SK-N-SH (cell line): ENCODE measurements at regions not wholly inside any gene's neighbourhood (a gene's known extent, or its start where the extent isn't known, plus 50 kb on each side); places are given as distances from the start of the nearest gene placed in this dataset.

Experiments
- CTCF ChIA-PET: fragments of 300-600, 350-600 bp; formaldehyde crosslinking; extraction: SDS; loops from one replicate; lab custom pipeline; 2021; lab: Yijun Ruan, JAX
- POLR2A ChIA-PET: fragments of 350-600 bp; sonication (Branson Sonifier 250); formaldehyde crosslinking; extraction: SDS; loops from one replicate; lab custom pipeline; 2020; ENCODE audit warnings: antibody characterized with exemption, inconsistent platforms; lab: Yijun Ruan, JAX
- DNase-seq: peaks from one replicate; pipeline ENCODE4 v3.0.0; 2012
- H2AFZ ChIP-seq: fragments of 200-600 bp; sonication (generic); 2 replicates; pipeline ENCODE4 v1.8.1; 2016; ENCODE audit warnings: antibody characterized with exemption, mild to moderate bottlenecking, low read depth
- H3F3A ChIP-seq: fragments of 200-600 bp; sonication (generic); replicated peaks from 2 replicates; pipeline ENCODE3; 2016; ENCODE audit warnings: antibody characterized with exemption, mild to moderate bottlenecking; ENCODE audit not compliant: insufficient read depth
- H3K27ac ChIP-seq, 2 experiments: fragments of 200-500 bp in 1 of 2; fragments of 200-600 bp in 1 of 2; sonication (Bioruptor generic) in 1 of 2; sonication (generic), shearing (Covaris generic) in 1 of 2; 2 replicates each; pipeline versions ENCODE4 v1.5.1 to v1.6.1; 2014 to 2016; ENCODE audit warnings: low read depth in 2 of 2, inconsistent platforms in 1 of 2, low read length in 1 of 2, mild to moderate bottlenecking in 1 of 2, mixed read lengths in 1 of 2
- H3K27me3 ChIP-seq: fragments of 200-600 bp; sonication (generic), shearing (Covaris generic); 2 replicates; pipeline ENCODE4 v1.6.1; 2016; ENCODE audit warnings: mixed run types; ENCODE audit not compliant: insufficient read depth
- H3K36me3 ChIP-seq, 2 experiments: fragments of 200-500 bp in 1 of 2; fragments of 200-600 bp in 1 of 2; sonication (Bioruptor generic) in 1 of 2; sonication (generic) in 1 of 2; replicated peaks in 1 of 2; 2 replicates each; pipeline versions ENCODE3 to v1.5.1; 2014 to 2016; ENCODE audit warnings: low read length in 1 of 2, mild to moderate bottlenecking in 1 of 2; ENCODE audit not compliant: insufficient read depth in 2 of 2, control insufficient read depth in 1 of 2
- H3K4me1 ChIP-seq, 2 experiments: fragments of 200-500 bp in 1 of 2; fragments of 200-600 bp in 1 of 2; sonication (Bioruptor generic) in 1 of 2; sonication (generic), shearing (Covaris generic) in 1 of 2; 2 replicates each; pipeline versions ENCODE4 v1.5.1 to v1.6.1; 2014 to 2016; ENCODE audit warnings: low read depth in 1 of 2, low read length in 1 of 2, mixed run types in 1 of 2; ENCODE audit not compliant: insufficient read depth in 2 of 2, control insufficient read depth in 1 of 2
- H3K4me2 ChIP-seq: fragments of 200-600 bp; sonication (generic), shearing (Covaris generic); 2 replicates; pipeline ENCODE4 v1.6.1; 2017; ENCODE audit warnings: mixed run types
- H3K4me3 ChIP-seq, 2 experiments: fragments of 200-500 bp in 1 of 2; fragments of 200-600 bp in 1 of 2; sonication (Bioruptor generic) in 1 of 2; sonication (generic), shearing (Covaris generic) in 1 of 2; 2 replicates each; pipeline versions ENCODE4 v1.5.1 to v1.8.1; 2014 to 2016; ENCODE audit warnings: low read depth in 2 of 2, inconsistent platforms in 1 of 2, low read length in 1 of 2, mild to moderate bottlenecking in 1 of 2, mixed read lengths in 1 of 2, moderate library complexity in 1 of 2
- H3K79me2 ChIP-seq: fragments of 200-600 bp; sonication (generic); 2 replicates; pipeline ENCODE4 v1.8.1; 2017; ENCODE audit warnings: mild to moderate bottlenecking; ENCODE audit not compliant: insufficient read depth
- H3K9ac ChIP-seq: fragments of 200-600 bp; sonication (generic); 2 replicates; pipeline ENCODE4 v1.6.1; 2017; ENCODE audit warnings: mixed run types
- H3K9me2 ChIP-seq: fragments of 200-600 bp; sonication (generic); 2 replicates; pipeline ENCODE4 v1.6.1; 2017; ENCODE audit warnings: mixed run types
- H3K9me3 ChIP-seq: fragments of 200-600 bp; sonication (generic); 2 replicates; pipeline ENCODE4 v1.6.1; 2017; ENCODE audit warnings: mixed run types, mild to moderate bottlenecking, moderate library complexity
- H4K20me1 ChIP-seq: fragments of 200-600 bp; sonication (generic); 2 replicates; pipeline ENCODE4 v1.6.1; 2017; ENCODE audit warnings: mild to moderate bottlenecking, mixed run types; ENCODE audit not compliant: insufficient read depth
- ELF1 ChIP-seq: IDR thresholded peaks from 2 replicates; pipeline ENCODE4 v1.4.0; 2012
- EZH2phosphoT487 ChIP-seq: fragments of 200-600 bp; sonication (generic); IDR thresholded peaks from 2 replicates; pipeline ENCODE4 v1.6.1; 2017; ENCODE audit warnings: low read depth, mixed run types, mild to moderate bottlenecking, antibody characterized with exemption, moderate library complexity, borderline replicate concordance
- FOSL2 ChIP-seq: IDR thresholded peaks from 2 replicates; pipeline ENCODE4 v1.4.0; 2012; ENCODE audit warnings: low read depth, mild to moderate bottlenecking, moderate library complexity, borderline replicate concordance
- POLR2AphosphoS5 ChIP-seq: IDR thresholded peaks from 2 replicates; pipeline ENCODE4 v1.6.1; 2012; ENCODE audit warnings: low read depth, low read length
- RAD21 ChIP-seq: IDR thresholded peaks from 2 replicates; pipeline ENCODE4 v1.6.1; 2012; ENCODE audit warnings: mild to moderate bottlenecking, low read length
- RCOR1 ChIP-seq: fragments of 150-350 bp; IDR thresholded peaks from 2 replicates; pipeline ENCODE4 v1.6.1; 2017; ENCODE audit warnings: antibody characterized with exemption, low read length
- SIN3A ChIP-seq: IDR thresholded peaks from 2 replicates; pipeline ENCODE4 v1.6.1; 2012; ENCODE audit warnings: low read depth, mild to moderate bottlenecking, low read length, moderate library complexity, borderline replicate concordance
- SMC3 ChIP-seq: IDR thresholded peaks from 2 replicates; pipeline ENCODE4 v1.6.1; 2012; ENCODE audit warnings: low read depth, low read length, improper control_type of control experiment
- TCF12 ChIP-seq: IDR thresholded peaks from 2 replicates; pipeline ENCODE4 v1.4.0; 2012
- TEAD4 ChIP-seq: IDR thresholded peaks from 2 replicates; pipeline ENCODE4 v1.4.0; 2012; ENCODE audit warnings: mild to moderate bottlenecking, borderline replicate concordance; ENCODE audit not compliant: insufficient read depth
- YY1 ChIP-seq: IDR thresholded peaks from 2 replicates; pipeline ENCODE4 v1.4.0; 2012; ENCODE audit warnings: low read depth, mild to moderate bottlenecking
- WGBS: methylation state at CpG from one replicate; pipeline ENCODE4 v1.1.6; 2017; ENCODE audit warnings: low lambda C conversion rate; 5-methylcytosine and 5-hydroxymethylcytosine counted together
- TF ChIP-seq, protein P1 (sequence below): fragments of 200-600 bp; sonication (generic); IDR thresholded peaks from 2 replicates; pipeline ENCODE4 v1.6.1; 2017; ENCODE audit warnings: antibody characterized with exemption, mild to moderate bottlenecking, moderate library complexity
- TF ChIP-seq, protein P2 (sequence below): IDR thresholded peaks from 2 replicates; pipeline ENCODE4 v1.4.0; 2012; ENCODE audit warnings: low read depth, borderline replicate concordance
- TF ChIP-seq, protein P3 (sequence below): fragments of 150-350 bp; IDR thresholded peaks from 2 replicates; pipeline ENCODE4 v1.6.1; 2016; ENCODE audit warnings: mild to moderate bottlenecking, low read depth, low read length
- TF ChIP-seq, protein P4 (sequence below): IDR thresholded peaks from 2 replicates; pipeline ENCODE4; 2012

DNA sequence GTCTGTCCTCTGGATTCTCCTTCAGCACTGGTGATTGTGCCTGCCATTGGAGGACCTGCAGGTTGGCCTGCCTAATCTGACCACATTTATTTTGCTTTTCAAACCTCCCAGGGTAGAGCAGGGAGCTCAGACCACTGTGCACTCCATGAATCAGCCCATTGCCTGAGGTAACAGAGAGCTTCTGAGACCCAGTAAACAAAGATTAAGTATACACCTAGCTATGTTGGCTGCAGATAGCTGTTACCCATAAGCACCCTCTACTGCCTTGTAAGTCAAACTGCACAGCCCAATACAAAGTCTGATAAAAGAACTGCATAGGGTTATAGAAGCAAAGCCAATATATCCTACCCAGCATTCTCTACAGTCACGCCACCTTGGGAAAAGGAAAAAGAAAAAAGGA lies 338.7 kb downstream of the HTR1B start:
- TF ChIP-seq RCOR1 (no peak), POLR2AphosphoS5 (no peak), FOSL2 (no peak), TEAD4 (no peak)
- TF ChIP-seq, protein P1, sequence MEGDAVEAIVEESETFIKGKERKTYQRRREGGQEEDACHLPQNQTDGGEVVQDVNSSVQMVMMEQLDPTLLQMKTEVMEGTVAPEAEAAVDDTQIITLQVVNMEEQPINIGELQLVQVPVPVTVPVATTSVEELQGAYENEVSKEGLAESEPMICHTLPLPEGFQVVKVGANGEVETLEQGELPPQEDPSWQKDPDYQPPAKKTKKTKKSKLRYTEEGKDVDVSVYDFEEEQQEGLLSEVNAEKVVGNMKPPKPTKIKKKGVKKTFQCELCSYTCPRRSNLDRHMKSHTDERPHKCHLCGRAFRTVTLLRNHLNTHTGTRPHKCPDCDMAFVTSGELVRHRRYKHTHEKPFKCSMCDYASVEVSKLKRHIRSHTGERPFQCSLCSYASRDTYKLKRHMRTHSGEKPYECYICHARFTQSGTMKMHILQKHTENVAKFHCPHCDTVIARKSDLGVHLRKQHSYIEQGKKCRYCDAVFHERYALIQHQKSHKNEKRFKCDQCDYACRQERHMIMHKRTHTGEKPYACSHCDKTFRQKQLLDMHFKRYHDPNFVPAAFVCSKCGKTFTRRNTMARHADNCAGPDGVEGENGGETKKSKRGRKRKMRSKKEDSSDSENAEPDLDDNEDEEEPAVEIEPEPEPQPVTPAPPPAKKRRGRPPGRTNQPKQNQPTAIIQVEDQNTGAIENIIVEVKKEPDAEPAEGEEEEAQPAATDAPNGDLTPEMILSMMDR: no peak; the same call in 1 of the 2 replicates
- POLR2A ChIA-PET: no interaction called here
- no peaks in the 10 kb centered on the region for H4K20me1 ChIP-seq
- no peaks in the 10 kb centered on the region; the same call in 1 of the 2 replicates for H3K27me3 ChIP-seq
- no peaks in the 10 kb centered on the region for H3K36me3 ChIP-seq
- no peaks in the 10 kb centered on the region for H3K4me1 ChIP-seq
- CTCF ChIA-PET: no interaction called here
- no peaks in the 10 kb centered on the region for H3K79me2 ChIP-seq
- H3K4me3 ChIP-seq: no peak overlapping the region
- no peak overlapping the region for H2AFZ ChIP-seq
- WGBS: 25% methylated on average over 1 of the region's 1 CpG
- H3K9ac ChIP-seq: no peak overlapping the region
- no peaks in the 10 kb centered on the region for H3F3A ChIP-seq
- no peak overlapping the region for H3K27ac ChIP-seq
- no peak for DNase-seq
- H3K9me2 ChIP-seq: no peaks in the 10 kb centered on the region
- H3K4me2 ChIP-seq: no peak overlapping the region
- no peaks in the 10 kb centered on the region for H3K9me3 ChIP-seq

DNA sequence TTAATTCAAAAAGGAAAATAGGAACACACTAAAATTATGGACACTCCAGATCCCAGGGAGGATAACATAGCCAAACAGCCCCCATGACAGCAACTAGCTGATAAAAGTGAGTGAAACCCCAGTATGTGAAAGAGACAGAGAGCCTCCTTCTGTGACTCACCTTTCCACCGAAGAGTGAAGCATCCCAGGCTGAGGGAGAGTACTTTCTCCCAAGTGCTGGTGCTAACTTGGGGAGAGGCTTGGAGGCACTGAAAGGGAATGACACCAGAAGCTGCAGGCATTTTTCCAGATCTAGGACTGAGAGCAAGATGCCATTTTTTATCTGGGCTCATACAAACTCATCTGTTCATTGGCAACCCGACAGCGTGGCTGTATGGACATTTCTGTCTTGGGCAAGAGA lies 339.8 kb downstream of the HTR1B start:
- H3K36me3 ChIP-seq: no peaks in the 10 kb centered on the region
- H3K9ac ChIP-seq: no peak overlapping the region
- no peaks in the 10 kb centered on the region for H3K4me1 ChIP-seq
- TF ChIP-seq TEAD4: no peak
- no peak for TF ChIP-seq TCF12
- TF ChIP-seq SMC3: no peak
- TF ChIP-seq POLR2AphosphoS5: no peak
- TF ChIP-seq, protein P2, sequence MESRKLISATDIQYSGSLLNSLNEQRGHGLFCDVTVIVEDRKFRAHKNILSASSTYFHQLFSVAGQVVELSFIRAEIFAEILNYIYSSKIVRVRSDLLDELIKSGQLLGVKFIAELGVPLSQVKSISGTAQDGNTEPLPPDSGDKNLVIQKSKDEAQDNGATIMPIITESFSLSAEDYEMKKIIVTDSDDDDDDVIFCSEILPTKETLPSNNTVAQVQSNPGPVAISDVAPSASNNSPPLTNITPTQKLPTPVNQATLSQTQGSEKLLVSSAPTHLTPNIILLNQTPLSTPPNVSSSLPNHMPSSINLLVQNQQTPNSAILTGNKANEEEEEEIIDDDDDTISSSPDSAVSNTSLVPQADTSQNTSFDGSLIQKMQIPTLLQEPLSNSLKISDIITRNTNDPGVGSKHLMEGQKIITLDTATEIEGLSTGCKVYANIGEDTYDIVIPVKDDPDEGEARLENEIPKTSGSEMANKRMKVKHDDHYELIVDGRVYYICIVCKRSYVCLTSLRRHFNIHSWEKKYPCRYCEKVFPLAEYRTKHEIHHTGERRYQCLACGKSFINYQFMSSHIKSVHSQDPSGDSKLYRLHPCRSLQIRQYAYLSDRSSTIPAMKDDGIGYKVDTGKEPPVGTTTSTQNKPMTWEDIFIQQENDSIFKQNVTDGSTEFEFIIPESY: no peak
- DNase-seq: no peak
- ChIA-PET POLR2A (no interaction called here), CTCF (no interaction called here)
- no peak overlapping the region for H2AFZ ChIP-seq
- H3F3A ChIP-seq: no peaks in the 10 kb centered on the region
- no peak overlapping the region for H3K4me2 ChIP-seq
- no peaks in the 10 kb centered on the region for H3K9me3 ChIP-seq
- no peaks in the 10 kb centered on the region for H4K20me1 ChIP-seq
- H3K9me2 ChIP-seq: no peaks in the 10 kb centered on the region
- no peaks in the 10 kb centered on the region for H3K79me2 ChIP-seq
- no peak overlapping the region for H3K27ac ChIP-seq
- H3K27me3 ChIP-seq: no peaks in the 10 kb centered on the region; the same call in 1 of the 2 replicates
- H3K4me3 ChIP-seq: no peak overlapping the region
- WGBS: 4% methylated on average over 3 of the region's 3 CpGs

DNA sequence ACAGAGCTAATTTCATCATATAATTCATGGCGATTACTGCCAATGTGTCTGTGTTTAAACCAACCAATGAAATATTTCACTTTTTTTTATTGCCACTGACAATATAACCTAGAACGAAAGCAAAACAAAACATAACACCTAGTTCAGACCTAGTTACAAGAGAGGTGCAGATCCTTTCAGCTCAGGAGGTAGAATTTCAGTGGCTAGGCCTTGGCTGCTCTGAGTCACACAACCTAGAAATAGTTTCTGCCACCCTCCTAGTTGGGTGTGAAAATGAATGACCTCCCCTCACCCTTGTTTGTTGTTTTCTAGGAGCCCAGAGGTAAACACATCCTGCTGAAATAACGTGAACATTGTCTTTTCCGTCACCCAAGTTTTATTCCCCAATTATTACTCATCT lies 356.3 kb downstream of the HTR1B start:
- H3F3A ChIP-seq: no peaks in the 10 kb centered on the region
- 16% methylated on average over 4 of the region's 4 CpGs for WGBS
- no peaks in the 10 kb centered on the region for H3K9me2 ChIP-seq
- H3K27me3 ChIP-seq: no peaks in the 10 kb centered on the region
- no peaks in the 10 kb centered on the region for H3K9me3 ChIP-seq
- H4K20me1 ChIP-seq: no peaks in the 10 kb centered on the region
- H3K4me1 ChIP-seq: no peaks in the 10 kb centered on the region
- H3K4me3 ChIP-seq: no peak overlapping the region
- no peak for DNase-seq
- H3K9ac ChIP-seq: no peak overlapping the region
- POLR2A ChIA-PET: no interaction called here
- H3K79me2 ChIP-seq: no peaks in the 10 kb centered on the region
- H3K36me3 ChIP-seq: no peaks in the 10 kb centered on the region
- H3K27ac ChIP-seq: no peak overlapping the region
- no peak overlapping the region for H3K4me2 ChIP-seq
- H2AFZ ChIP-seq: no peak overlapping the region; the same call in 1 of the 2 replicates
- CTCF ChIA-PET: no interaction called here
- TF ChIP-seq YY1 (no peak), POLR2AphosphoS5 (no peak), ELF1 (no peak), TCF12 (no peak), SIN3A (no peak), RAD21 (no peak), EZH2phosphoT487 (no peak)
- TF ChIP-seq, protein P2: no peak
- TF ChIP-seq, protein P3, sequence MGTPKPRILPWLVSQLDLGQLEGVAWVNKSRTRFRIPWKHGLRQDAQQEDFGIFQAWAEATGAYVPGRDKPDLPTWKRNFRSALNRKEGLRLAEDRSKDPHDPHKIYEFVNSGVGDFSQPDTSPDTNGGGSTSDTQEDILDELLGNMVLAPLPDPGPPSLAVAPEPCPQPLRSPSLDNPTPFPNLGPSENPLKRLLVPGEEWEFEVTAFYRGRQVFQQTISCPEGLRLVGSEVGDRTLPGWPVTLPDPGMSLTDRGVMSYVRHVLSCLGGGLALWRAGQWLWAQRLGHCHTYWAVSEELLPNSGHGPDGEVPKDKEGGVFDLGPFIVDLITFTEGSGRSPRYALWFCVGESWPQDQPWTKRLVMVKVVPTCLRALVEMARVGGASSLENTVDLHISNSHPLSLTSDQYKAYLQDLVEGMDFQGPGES: no peak
- TF ChIP-seq, protein P4, sequence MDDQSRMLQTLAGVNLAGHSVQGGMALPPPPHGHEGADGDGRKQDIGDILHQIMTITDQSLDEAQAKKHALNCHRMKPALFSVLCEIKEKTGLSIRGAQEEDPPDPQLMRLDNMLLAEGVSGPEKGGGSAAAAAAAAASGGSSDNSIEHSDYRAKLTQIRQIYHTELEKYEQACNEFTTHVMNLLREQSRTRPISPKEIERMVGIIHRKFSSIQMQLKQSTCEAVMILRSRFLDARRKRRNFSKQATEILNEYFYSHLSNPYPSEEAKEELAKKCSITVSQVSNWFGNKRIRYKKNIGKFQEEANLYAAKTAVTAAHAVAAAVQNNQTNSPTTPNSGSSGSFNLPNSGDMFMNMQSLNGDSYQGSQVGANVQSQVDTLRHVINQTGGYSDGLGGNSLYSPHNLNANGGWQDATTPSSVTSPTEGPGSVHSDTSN: no peak
